IMR-90 (cell line): ENCODE measurements at regions not wholly inside any gene's neighbourhood (a gene's known extent, or its start where the extent isn't known, plus 50 kb on each side); places are given as distances from the start of the nearest gene placed in this dataset.

ENCODE experiments used
- ATAC-seq: fragments of 200-7000 bp; cut with Tn5 transposase; 2 replicates; pipeline ENCODE4 v1.9.1; 2020; ENCODE audit warnings: low read depth, mild to moderate bottlenecking, moderate library complexity
- BruUV-seq: library from RNA; stranded (reverse); fragments of 400-500 nt; replicated peaks from 2 replicates; lab custom pipeline; 2021; lab: Mats Ljungman, UMichigan
- CTCF ChIA-PET: fragments of 300-600 bp; formaldehyde crosslinking; extraction: SDS; loops from one replicate; lab custom pipeline; 2021; ENCODE audit warnings: antibody characterized with exemption; lab: Yijun Ruan, JAX
- POLR2A ChIA-PET: fragments of 300-600 bp; sonication (Branson Sonifier 250); formaldehyde crosslinking; loops from one replicate; lab custom pipeline; 2022; ENCODE audit warnings: antibody characterized with exemption; ENCODE audit not compliant: unreplicated experiment; lab: Charles Lee
- DNase-seq: peaks from one replicate; pipeline ENCODE4 v3.0.0; 2013
- H2AFZ ChIP-seq: replicated peaks from 2 replicates; pipeline ENCODE3; 2013; ENCODE audit warnings: low read length, mild to moderate bottlenecking; ENCODE audit not compliant: poor library complexity
- H2AK5ac ChIP-seq: 2 replicates; pipeline ENCODE4 v1.6.1; 2013; ENCODE audit warnings: low read depth, low read length, inconsistent platforms
- H2AK9ac ChIP-seq: replicated peaks from 2 replicates; pipeline ENCODE3; 2013; ENCODE audit warnings: mild to moderate bottlenecking, low read depth, low read length, moderate library complexity; ENCODE audit not compliant: poor library complexity
- H2BK120ac ChIP-seq: 2 replicates; pipeline ENCODE4 v1.6.1; 2013; ENCODE audit warnings: low read depth, low read length, inconsistent platforms
- H2BK15ac ChIP-seq: 3 replicates; pipeline ENCODE4 v1.6.1; 2013; ENCODE audit warnings: low read depth, low read length, inconsistent platforms
- H2BK20ac ChIP-seq: 2 replicates; pipeline ENCODE4 v1.6.1; 2013; ENCODE audit warnings: low read depth, mild to moderate bottlenecking, inconsistent platforms, low read length, moderate library complexity
- H2BK5ac ChIP-seq: 2 replicates; pipeline ENCODE4 v1.6.1; 2013; ENCODE audit warnings: mild to moderate bottlenecking, low read depth, low read length, inconsistent platforms; ENCODE audit not compliant: poor library complexity, severe bottlenecking
- H3K14ac ChIP-seq: replicated peaks from 2 replicates; pipeline ENCODE4 v1.6.1; 2013; ENCODE audit warnings: low read depth, low read length, inconsistent platforms
- H3K18ac ChIP-seq: 2 replicates; pipeline ENCODE4 v1.6.1; 2013; ENCODE audit warnings: low read depth, low read length, control low read depth
- H3K23ac ChIP-seq: 2 replicates; pipeline ENCODE4 v1.6.1; 2013; ENCODE audit warnings: low read depth, low read length, inconsistent platforms
- H3K27ac ChIP-seq: 2 replicates; pipeline ENCODE4 v1.5.1; 2013; ENCODE audit warnings: mild to moderate bottlenecking, control low read depth, low read length; ENCODE audit not compliant: insufficient read depth
- H3K27me3 ChIP-seq: 2 replicates; pipeline ENCODE4 v1.6.1; 2013; ENCODE audit warnings: low read length; ENCODE audit not compliant: control insufficient read depth, insufficient read depth
- H3K36me3 ChIP-seq: 2 replicates; pipeline ENCODE4 v1.6.1; 2013; ENCODE audit warnings: low read length, mixed read lengths; ENCODE audit not compliant: control insufficient read depth, insufficient read depth
- H3K4ac ChIP-seq: 2 replicates; pipeline ENCODE4 v1.6.1; 2013; ENCODE audit warnings: low read depth, low read length, inconsistent platforms
- H3K4me1 ChIP-seq: 2 replicates; pipeline ENCODE4 v1.6.1; 2013; ENCODE audit warnings: low read length, mixed read lengths; ENCODE audit not compliant: control insufficient read depth, insufficient read depth
- H3K4me2 ChIP-seq: 2 replicates; pipeline ENCODE4 v1.6.1; 2013; ENCODE audit warnings: low read depth, mild to moderate bottlenecking, control low read depth, low read length, moderate library complexity
- H3K4me3 ChIP-seq: 2 replicates; pipeline ENCODE4 v1.5.1; 2013; ENCODE audit warnings: low read depth, mild to moderate bottlenecking, control low read depth, low read length, moderate library complexity; ENCODE audit not compliant: insufficient read depth
- H3K56ac ChIP-seq: 2 replicates; pipeline ENCODE4 v1.6.1; 2013; ENCODE audit warnings: low read length, inconsistent platforms; ENCODE audit not compliant: insufficient read depth; ENCODE audit errors: extremely low read depth
- H3K79me1 ChIP-seq, 2 experiments: 2 replicates each; pipeline ENCODE4 v1.6.1; 2013; ENCODE audit warnings: low read length in 2 of 2, inconsistent platforms in 1 of 2, low read depth in 1 of 2
- H3K9ac ChIP-seq: 2 replicates; pipeline ENCODE4 v1.6.1; 2013; ENCODE audit warnings: low read depth, low read length, control low read depth
- H3K9me1 ChIP-seq: 2 replicates; pipeline ENCODE4 v1.6.1; 2013; ENCODE audit warnings: low read length, inconsistent platforms; ENCODE audit not compliant: insufficient read depth
- H3K9me3 ChIP-seq: 2 replicates; pipeline ENCODE4 v1.6.1; 2013; ENCODE audit warnings: low read length; ENCODE audit not compliant: control insufficient read depth, insufficient read depth
- H4K20me1 ChIP-seq: 2 replicates; pipeline ENCODE4 v1.6.1; 2013; ENCODE audit warnings: low read length, inconsistent platforms; ENCODE audit not compliant: insufficient read depth
- H4K5ac ChIP-seq: 2 replicates; pipeline ENCODE4 v1.6.1; 2013; ENCODE audit warnings: mild to moderate bottlenecking, low read depth, low read length, control low read depth
- H4K8ac ChIP-seq, 2 experiments: 2 replicates each; pipeline ENCODE4 v1.6.1; 2013; ENCODE audit warnings: low read depth in 2 of 2, low read length in 2 of 2, control low read depth in 1 of 2, inconsistent platforms in 1 of 2
- H4K91ac ChIP-seq: 2 replicates; pipeline ENCODE4 v1.6.1; 2013; ENCODE audit warnings: low read depth, low read length, inconsistent platforms; ENCODE audit not compliant: insufficient read depth
- BHLHE40 ChIP-seq: fragments of 150-350 bp; IDR thresholded peaks from 2 replicates; pipeline ENCODE4 v1.6.1; 2016; ENCODE audit warnings: mild to moderate bottlenecking, low read depth, low read length
- CEBPB ChIP-seq: IDR thresholded peaks from 2 replicates; pipeline ENCODE4 v1.6.1; 2012; ENCODE audit warnings: low read depth, low read length, improper control_type of control experiment
- CHD1 ChIP-seq: IDR thresholded peaks from 2 replicates; pipeline ENCODE4 v1.6.1; 2012; ENCODE audit warnings: low read depth, low read length, improper control_type of control experiment
- FOS ChIP-seq: fragments of 150-350 bp; IDR thresholded peaks from 2 replicates; pipeline ENCODE4 v1.6.1; 2016; ENCODE audit warnings: low read depth, low read length
- MAZ ChIP-seq: IDR thresholded peaks from 2 replicates; pipeline ENCODE4 v1.6.1; 2012; ENCODE audit warnings: low read depth, mild to moderate bottlenecking, low read length, improper control_type of control experiment, moderate library complexity, borderline replicate concordance
- MXI1 ChIP-seq: IDR thresholded peaks from 2 replicates; pipeline ENCODE4 v1.6.1; 2012; ENCODE audit warnings: low read depth, mild to moderate bottlenecking, low read length, moderate library complexity, borderline replicate concordance
- NFE2L2 ChIP-seq: fragments of 150-350 bp; IDR thresholded peaks from 2 replicates; pipeline ENCODE4 v1.6.1; 2016; ENCODE audit warnings: low read depth, mild to moderate bottlenecking, low read length
- POLR2A ChIP-seq: IDR thresholded peaks from 2 replicates; pipeline ENCODE4 v1.6.1; 2012; ENCODE audit warnings: mild to moderate bottlenecking, low read depth, low read length
- RAD21 ChIP-seq: IDR thresholded peaks from 2 replicates; pipeline ENCODE4 v1.6.1; 2012; ENCODE audit warnings: low read length, improper control_type of control experiment
- RFX5 ChIP-seq: IDR thresholded peaks from 2 replicates; pipeline ENCODE4 v1.8.0; 2012; ENCODE audit warnings: low read depth, mild to moderate bottlenecking, low read length, moderate library complexity
- SMC3 ChIP-seq: fragments of 150-350 bp; IDR thresholded peaks from 2 replicates; pipeline ENCODE4 v1.6.1; 2016; ENCODE audit warnings: low read depth, mild to moderate bottlenecking, antibody characterized with exemption, low read length, moderate library complexity
- WGBS, 2 experiments: methylation state at CpG; one replicate each; pipeline versions ENCODE4 v1.1.5 to v1.1.7; 2013; ENCODE audit warnings: missing lambda C conversion rate in 2 of 2; ENCODE audit not compliant: insufficient read length in 1 of 2; ENCODE audit errors: extremely low coverage in 2 of 2; 5-methylcytosine and 5-hydroxymethylcytosine counted together
- dilution Hi-C: fragments of 300-500 bp; cut with HindIII; formaldehyde crosslinking; loops from one replicate; pipeline ENCODE4 v1.14.3; 2018; ENCODE audit warnings: low sequenced_read_pairs; ENCODE audit not compliant: unreplicated experiment
- in situ Hi-C: fragments of 300-500 bp; cut with MboI; formaldehyde crosslinking; loops from 3 replicates; pipeline ENCODE4 v1.14.3; 2019; ENCODE audit warnings: low sequenced_read_pairs, inconsistent platforms, mixed read lengths
- intact Hi-C: fragments of 100-400 bp; cut with micrococcal nuclease; formaldehyde crosslinking; loops from 2 replicates; pipeline ENCODE4 v1.10.0; 2022
- TF ChIP-seq, protein P1 (sequence below): fragments of 150-350 bp; IDR thresholded peaks from 2 replicates; pipeline ENCODE4 v1.6.1; 2017; ENCODE audit warnings: mild to moderate bottlenecking, antibody characterized with exemption, low read length, low read depth
- TF ChIP-seq, protein P2 (sequence below): conservative IDR thresholded peaks from 2 replicates; pipeline ENCODE4 v1.5.1; 2012; ENCODE audit warnings: mild to moderate bottlenecking, low read depth, low read length, improper control_type of control experiment
- TF ChIP-seq, protein P3 (sequence below): fragments of 150-350 bp; IDR thresholded peaks from 2 replicates; pipeline ENCODE4 v1.6.1; 2016; ENCODE audit warnings: low read depth, mild to moderate bottlenecking, low read length, moderate library complexity, borderline replicate concordance

DNA sequence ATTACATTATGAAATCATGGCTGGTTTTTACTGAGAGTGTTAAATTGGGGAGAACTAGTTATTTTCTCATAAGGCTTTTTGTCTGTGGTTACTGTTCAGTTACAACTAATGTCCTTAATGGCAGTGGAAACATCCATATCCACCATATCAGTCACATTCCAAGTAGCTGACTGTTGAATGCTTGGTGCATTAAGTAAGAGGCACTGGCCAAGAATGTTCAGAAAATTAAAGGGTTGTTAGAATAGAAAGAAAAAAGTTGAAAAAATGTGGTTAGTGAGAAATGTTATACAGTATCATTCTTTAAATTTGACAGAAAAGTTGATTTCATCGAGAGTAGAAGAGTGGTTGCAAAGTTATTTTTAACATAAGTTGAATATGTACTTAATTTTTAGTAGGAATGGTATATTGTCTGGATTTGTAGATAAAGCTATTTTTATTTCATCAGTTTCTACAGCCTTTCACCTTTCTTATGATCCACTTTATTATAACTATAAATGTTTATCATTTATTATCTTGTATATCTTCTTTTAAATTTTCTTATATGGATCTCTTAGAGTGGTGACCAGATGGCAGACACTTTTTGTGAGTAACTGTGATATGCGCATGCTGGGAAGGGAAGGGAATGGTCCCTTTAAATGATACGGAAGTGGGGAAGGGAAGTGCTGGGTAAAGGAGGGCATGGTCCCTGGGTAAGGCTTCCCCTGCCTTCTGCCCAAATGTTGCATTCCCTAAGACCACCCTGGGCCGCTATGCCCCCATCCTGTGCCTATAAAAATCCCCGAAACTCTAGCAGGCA lies 2407.1 kb downstream of the ARAP2 start:
- Histone ChIP-seq H2BK120ac (peak overlapping the region; percentile 97), H2AK9ac (peak overlapping the region; percentile 42), H3K36me3 (no peaks in the 10 kb centered on the region), H3K27me3 (no peaks in the 10 kb centered on the region), H3K56ac (peak overlapping the region; percentile 72), H2AK5ac (peak overlapping the region; percentile 97), H3K4me2 (no peak overlapping the region), H3K27ac (no peak overlapping the region), H3K9me1 (peaks cover 4% of the 10 kb centered on the region), H2AFZ (peak overlapping the region; percentile 81), H4K5ac (0 out of 2 replicates have a peak overlapping the region, but pooled peaks have one; percentile 39), H3K23ac (peak overlapping the region; percentile 73), H2BK15ac (peak overlapping the region; percentile 91; the same call in 2 of the 3 replicates), H4K8ac (peak overlapping the region; percentile 23 to 79; a peak in 3 of 4 replicates), H3K4me1 (peaks cover 5% of the 10 kb centered on the region), H2BK5ac (peak overlapping the region; percentile 40), H2BK20ac (peak overlapping the region; percentile 98), H3K4me3 (no peak overlapping the region), H3K4ac (peak overlapping the region; percentile 97), H4K91ac (peak overlapping the region; percentile 84), H3K18ac (peak overlapping the region; percentile 57), H3K79me1 (no peaks in the 10 kb centered on the region), H4K20me1 (no peaks in the 10 kb centered on the region), H3K14ac (peak overlapping the region; percentile 90), H3K9ac (no peak overlapping the region), H3K9me3 (no peaks in the 10 kb centered on the region)
- POLR2A ChIA-PET = no interaction called here
- in situ Hi-C loops = no loop called here
- intact Hi-C loops = loop anchor here (10.0 kb wide), 1 partner anchor 348 kb away; no protein-coding TSS in a partner anchor
- BruUV-seq = no TSS peak
- peak; percentile 82 for ATAC-seq
- TF ChIP-seq RAD21 (no peak), RFX5 (no peak), CEBPB (0 out of 2 replicates have a peak, but pooled peaks have one; percentile 24), NFE2L2 (no peak), BHLHE40 (0 out of 2 replicates have a peak, but pooled peaks have one; percentile 31), SMC3 (no peak), MAZ (no peak), MXI1 (no peak), CHD1 (no peak), POLR2A (no peak), FOS (0 out of 2 replicates have a peak, but pooled peaks have one; percentile 22)
- TF ChIP-seq, protein P1, sequence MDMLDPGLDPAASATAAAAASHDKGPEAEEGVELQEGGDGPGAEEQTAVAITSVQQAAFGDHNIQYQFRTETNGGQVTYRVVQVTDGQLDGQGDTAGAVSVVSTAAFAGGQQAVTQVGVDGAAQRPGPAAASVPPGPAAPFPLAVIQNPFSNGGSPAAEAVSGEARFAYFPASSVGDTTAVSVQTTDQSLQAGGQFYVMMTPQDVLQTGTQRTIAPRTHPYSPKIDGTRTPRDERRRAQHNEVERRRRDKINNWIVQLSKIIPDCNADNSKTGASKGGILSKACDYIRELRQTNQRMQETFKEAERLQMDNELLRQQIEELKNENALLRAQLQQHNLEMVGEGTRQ = no peak
- TF ChIP-seq, protein P2, sequence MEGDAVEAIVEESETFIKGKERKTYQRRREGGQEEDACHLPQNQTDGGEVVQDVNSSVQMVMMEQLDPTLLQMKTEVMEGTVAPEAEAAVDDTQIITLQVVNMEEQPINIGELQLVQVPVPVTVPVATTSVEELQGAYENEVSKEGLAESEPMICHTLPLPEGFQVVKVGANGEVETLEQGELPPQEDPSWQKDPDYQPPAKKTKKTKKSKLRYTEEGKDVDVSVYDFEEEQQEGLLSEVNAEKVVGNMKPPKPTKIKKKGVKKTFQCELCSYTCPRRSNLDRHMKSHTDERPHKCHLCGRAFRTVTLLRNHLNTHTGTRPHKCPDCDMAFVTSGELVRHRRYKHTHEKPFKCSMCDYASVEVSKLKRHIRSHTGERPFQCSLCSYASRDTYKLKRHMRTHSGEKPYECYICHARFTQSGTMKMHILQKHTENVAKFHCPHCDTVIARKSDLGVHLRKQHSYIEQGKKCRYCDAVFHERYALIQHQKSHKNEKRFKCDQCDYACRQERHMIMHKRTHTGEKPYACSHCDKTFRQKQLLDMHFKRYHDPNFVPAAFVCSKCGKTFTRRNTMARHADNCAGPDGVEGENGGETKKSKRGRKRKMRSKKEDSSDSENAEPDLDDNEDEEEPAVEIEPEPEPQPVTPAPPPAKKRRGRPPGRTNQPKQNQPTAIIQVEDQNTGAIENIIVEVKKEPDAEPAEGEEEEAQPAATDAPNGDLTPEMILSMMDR = no peak
- TF ChIP-seq, protein P3, sequence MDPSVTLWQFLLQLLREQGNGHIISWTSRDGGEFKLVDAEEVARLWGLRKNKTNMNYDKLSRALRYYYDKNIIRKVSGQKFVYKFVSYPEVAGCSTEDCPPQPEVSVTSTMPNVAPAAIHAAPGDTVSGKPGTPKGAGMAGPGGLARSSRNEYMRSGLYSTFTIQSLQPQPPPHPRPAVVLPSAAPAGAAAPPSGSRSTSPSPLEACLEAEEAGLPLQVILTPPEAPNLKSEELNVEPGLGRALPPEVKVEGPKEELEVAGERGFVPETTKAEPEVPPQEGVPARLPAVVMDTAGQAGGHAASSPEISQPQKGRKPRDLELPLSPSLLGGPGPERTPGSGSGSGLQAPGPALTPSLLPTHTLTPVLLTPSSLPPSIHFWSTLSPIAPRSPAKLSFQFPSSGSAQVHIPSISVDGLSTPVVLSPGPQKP = no peak
- CTCF ChIA-PET = no interaction called here
- DNase-seq = peak; percentile 80
- dilution Hi-C loops = no loop called here
- WGBS, 2 experiments = 100% methylated on average over 1 of the region's 5 CpGs; no CpG with 5 or more reads in 1 of the 2 experiments
